ENCODE measurements at regions not wholly inside any gene's neighbourhood (a gene's known extent, or its start where the extent isn't known, plus 50 kb on each side); places are given as distances from the start of the nearest gene placed in this dataset.

GRCh38 chr20:60304931-60305330, 346.7 kb downstream of the CDH26 start:
- TF ChIP-seq CTCF (IDR thresholded peaks at IDR 0.05) (no peak), POLR2AphosphoS5 (IDR thresholded peaks at IDR 0.05) (no peak)

Data from stomach (tissue), 4 donors.